Esophagus (tissue), 2 donors: ENCODE measurements at regions not wholly inside any gene's neighbourhood (a gene's known extent, or its start where the extent isn't known, plus 50 kb on each side); places are given as distances from the start of the nearest gene placed in this dataset.

Source experiments
- H3K27ac ChIP-seq, 2 donors: one replicate each; pipeline ENCODE4 v1.5.1; 2013; ENCODE audit warnings: low read depth in 2 of 2, mild to moderate bottlenecking in 2 of 2, inconsistent platforms in 1 of 2, low read length in 1 of 2, moderate library complexity in 1 of 2
- H3K27me3 ChIP-seq, 2 donors: one replicate each; pipeline ENCODE4 v1.6.1; 2013; ENCODE audit warnings: low read length in 2 of 2, control low read depth in 1 of 2, mild to moderate bottlenecking in 1 of 2; ENCODE audit not compliant: insufficient read depth in 2 of 2, control insufficient read depth in 1 of 2
- H3K36me3 ChIP-seq, 2 donors: one replicate each; pipeline ENCODE4 v1.6.1; 2013; ENCODE audit warnings: low read length in 1 of 2; ENCODE audit not compliant: control insufficient read depth in 2 of 2, insufficient read depth in 2 of 2
- H3K4me1 ChIP-seq, 2 donors: one replicate each; pipeline ENCODE4 v1.6.1; 2013; ENCODE audit warnings: low read length in 1 of 2; ENCODE audit not compliant: control insufficient read depth in 2 of 2, insufficient read depth in 2 of 2
- H3K4me3 ChIP-seq, 2 donors: one replicate each; pipeline ENCODE4 v1.5.1; 2013; ENCODE audit warnings: low read length in 2 of 2, mild to moderate bottlenecking in 2 of 2, low read depth in 1 of 2, moderate library complexity in 1 of 2
- H3K9me3 ChIP-seq, 2 donors: one replicate each; pipeline ENCODE4 v1.6.1; 2013; ENCODE audit warnings: mild to moderate bottlenecking in 2 of 2, low read depth in 1 of 2, low read length in 1 of 2, moderate library complexity in 1 of 2; ENCODE audit not compliant: control insufficient read depth in 2 of 2, insufficient read depth in 1 of 2
- WGBS, 2 donors: extraction: QIAGEN DNeasy Blood & Tissue Kit; methylation state at CpG; one replicate each; pipeline ENCODE4 v1.1.7; 2013; 5-methylcytosine and 5-hydroxymethylcytosine counted together
- donor health status: healthy with polysubstance abuse.
- donor health status: Bipolar disorder and iron deficiency.

DNA sequence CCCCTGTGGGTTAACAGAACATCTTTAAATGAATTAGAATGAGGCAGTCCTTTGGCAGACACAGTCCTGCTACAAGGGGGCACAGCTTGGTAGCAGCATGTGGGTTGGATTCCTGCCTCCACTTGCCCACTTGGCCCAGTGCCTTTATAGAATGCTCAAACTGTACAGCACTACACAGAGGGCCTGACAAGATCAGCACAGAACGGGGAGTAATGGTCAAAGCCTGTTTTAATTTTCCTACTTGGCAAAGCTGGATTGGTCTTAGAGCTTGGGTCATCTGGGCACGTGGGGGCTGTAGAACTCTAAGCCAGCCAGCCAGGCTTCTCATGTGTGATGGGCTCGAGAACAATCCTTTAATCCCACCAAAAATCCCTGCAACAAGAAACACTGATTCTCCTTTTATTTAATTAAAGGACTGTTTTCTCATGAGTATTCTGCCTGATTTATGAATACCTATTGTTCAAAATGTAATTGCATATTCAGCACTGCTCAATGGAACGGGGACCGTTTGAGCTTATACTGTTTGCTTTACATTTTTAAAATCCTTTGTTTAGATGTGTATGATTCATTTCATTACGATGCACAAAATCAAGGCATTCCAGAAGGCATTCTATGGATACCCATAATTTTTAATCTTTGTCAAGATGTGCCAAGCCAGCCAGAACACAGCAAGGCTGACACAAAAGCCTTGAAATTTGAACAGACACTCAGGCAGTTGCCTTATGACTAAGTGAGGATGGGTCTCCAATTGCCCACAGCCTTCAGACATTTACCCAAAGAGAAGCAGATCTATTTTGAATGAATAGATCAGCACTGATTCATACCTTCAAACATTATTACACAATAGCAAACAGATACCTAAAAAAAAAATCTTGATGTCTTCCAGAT is 249.3 kb upstream of the TGFBR2 start:
- WGBS, 2 donors, result 53 to 62% methylated on average over 6 of the region's 6 CpGs
- peaks cover 0 to 7% of the 10 kb centered on the region in 2 donors for H3K4me1 ChIP-seq
- no peak overlapping the region for H3K27ac ChIP-seq

DNA sequence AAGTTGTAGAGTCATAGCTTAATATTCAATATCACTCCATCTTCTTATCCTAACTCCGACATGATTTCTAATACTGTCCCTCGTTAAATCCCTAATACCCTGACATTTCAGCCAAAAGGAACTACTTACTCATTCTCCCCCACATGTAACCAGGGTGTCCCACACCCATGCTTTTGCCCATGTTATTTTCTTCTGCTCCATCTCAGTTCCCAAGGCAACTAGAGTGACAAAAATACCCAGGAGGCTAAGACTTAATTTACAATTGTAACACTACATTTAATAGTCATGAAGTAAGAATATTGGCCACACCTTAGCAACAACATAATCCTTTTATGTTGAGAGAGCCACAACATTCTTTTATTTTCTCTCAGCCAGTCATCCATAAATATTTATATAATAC is 248.5 kb upstream of the TGFBR2 start:
- Histone ChIP-seq H3K36me3 (no peaks in the 10 kb centered on the region), H3K9me3 (no peaks in the 10 kb centered on the region), H3K27me3 (no peaks in the 10 kb centered on the region), H3K4me3 (no peak overlapping the region), H3K27ac (no peak overlapping the region), H3K4me1 (peaks cover 0 to 7% of the 10 kb centered on the region in 2 donors)
- WGBS, 2 donors, result 27 to 59% methylated on average over 2 of the region's 2 CpGs

More for the DNA sequence above, 249.3 kb upstream of the TGFBR2 start:
- no peaks in the 10 kb centered on the region for H3K9me3 ChIP-seq
- H3K36me3 ChIP-seq, result no peaks in the 10 kb centered on the region
- no peaks in the 10 kb centered on the region for H3K27me3 ChIP-seq
- no peak overlapping the region for H3K4me3 ChIP-seq

DNA sequence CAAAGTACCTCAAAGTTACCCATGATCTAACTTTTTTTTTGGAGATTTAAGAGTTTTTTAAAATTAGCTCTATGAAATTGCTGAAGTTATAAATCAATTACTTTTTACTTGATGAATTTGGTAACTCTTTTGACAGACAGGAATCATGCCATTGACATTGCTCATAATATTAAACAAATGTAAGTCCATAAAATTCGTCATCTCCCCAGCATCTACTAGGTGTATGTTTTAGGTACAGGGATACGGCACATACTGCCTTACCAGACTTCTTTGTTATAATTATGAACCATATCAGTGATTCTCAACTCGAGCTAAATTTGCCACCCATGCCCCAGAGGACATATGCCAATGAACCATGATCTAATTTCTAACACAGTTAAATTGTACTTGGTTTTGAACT is 247.5 kb upstream of the TGFBR2 start:
- H3K4me3 ChIP-seq, result no peak overlapping the region
- H3K9me3 ChIP-seq, result no peaks in the 10 kb centered on the region
- H3K4me1 ChIP-seq, result peaks cover 0 to 7% of the 10 kb centered on the region in 2 donors
- H3K27me3 ChIP-seq, result no peaks in the 10 kb centered on the region
- WGBS, 2 donors, result 83 to 86% methylated on average over 3 of the region's 3 CpGs
- H3K27ac ChIP-seq, result no peak overlapping the region
- H3K36me3 ChIP-seq, result no peaks in the 10 kb centered on the region

DNA sequence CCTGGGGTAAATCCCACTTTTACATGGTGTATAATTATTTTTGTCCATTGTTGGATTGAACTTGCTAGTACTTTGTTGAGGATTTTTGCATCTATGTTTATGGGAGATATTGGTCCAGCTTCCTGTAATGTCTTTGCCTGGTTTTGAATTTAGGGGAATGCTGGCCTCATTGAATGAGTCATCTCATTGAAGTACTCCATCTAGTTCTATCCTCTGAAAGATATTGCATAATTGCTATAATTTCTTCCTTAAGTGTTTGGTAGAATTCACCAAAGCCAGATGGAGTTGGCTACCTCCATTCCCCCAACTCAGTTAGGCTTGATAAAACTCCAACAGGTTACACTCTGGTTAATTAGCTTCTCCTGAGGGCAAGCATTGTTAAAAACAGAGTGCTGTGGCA is 237.4 kb upstream of the TGFBR2 start:
- Histone ChIP-seq H3K4me1 (no peaks in the 10 kb centered on the region), H3K9me3 (no peaks in the 10 kb centered on the region), H3K36me3 (no peaks in the 10 kb centered on the region), H3K27ac (no peak overlapping the region), H3K27me3 (no peaks in the 10 kb centered on the region), H3K4me3 (no peak overlapping the region)

DNA sequence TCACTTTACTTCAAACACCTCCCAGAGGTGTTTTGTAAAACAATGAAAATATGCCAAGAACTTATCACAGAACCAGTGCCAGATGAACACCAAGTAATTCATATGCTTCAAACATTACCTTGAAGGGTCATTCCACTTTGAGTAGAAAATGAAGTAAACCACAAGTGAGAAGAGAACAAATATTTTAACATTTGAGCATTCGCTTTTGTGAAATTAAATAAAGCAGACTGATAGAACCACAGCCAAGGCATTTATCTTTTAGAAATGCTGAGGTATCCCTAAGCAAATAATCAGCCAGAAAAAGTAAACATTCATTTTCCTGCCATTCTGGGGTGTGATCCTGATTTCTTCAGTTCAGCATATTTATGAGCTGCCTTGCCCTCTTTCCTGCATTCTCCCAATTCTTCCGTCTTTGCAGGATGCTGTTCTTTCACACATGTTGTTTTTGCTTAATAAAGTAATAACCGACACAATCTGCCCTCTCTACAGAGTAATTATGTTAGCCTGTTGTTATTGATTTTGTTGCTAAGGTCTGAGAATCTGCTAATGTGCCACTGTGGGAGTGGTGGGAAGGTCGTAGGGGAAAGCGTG is 235.6 kb upstream of the TGFBR2 start:
- Histone ChIP-seq H3K36me3 (no peaks in the 10 kb centered on the region), H3K9me3 (no peaks in the 10 kb centered on the region), H3K4me1 (no peaks in the 10 kb centered on the region), H3K27ac (no peak overlapping the region), H3K27me3 (no peaks in the 10 kb centered on the region), H3K4me3 (no peak overlapping the region)
- 21 to 25% methylated on average over 5 of the region's 5 CpGs for WGBS, 2 donors

DNA sequence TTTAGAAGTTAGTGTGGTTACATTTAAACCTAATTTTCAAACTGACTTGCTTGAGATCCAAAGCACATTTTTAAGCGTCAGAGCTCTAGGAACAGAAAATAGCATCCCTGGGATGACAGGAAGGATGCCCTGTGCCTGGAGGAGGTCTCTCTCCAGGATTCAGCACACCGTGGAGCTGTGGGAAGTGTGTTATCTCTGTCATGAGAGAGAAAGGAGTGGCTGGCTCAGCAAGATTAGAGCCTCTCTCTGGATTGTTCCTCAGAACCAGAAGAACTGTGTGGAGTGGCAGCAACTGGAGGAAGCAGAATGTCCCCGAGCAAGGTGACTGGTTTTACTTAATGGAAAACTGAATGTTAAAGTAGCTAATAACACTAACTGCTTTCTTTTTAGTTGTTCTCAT is 233.6 kb upstream of the TGFBR2 start:
- 68 to 70% methylated on average over 3 of the region's 3 CpGs for WGBS, 2 donors
- Histone ChIP-seq H3K4me3 (no peak overlapping the region), H3K36me3 (no peaks in the 10 kb centered on the region), H3K27me3 (no peaks in the 10 kb centered on the region), H3K4me1 (no peaks in the 10 kb centered on the region), H3K9me3 (no peaks in the 10 kb centered on the region), H3K27ac (no peak overlapping the region)

DNA sequence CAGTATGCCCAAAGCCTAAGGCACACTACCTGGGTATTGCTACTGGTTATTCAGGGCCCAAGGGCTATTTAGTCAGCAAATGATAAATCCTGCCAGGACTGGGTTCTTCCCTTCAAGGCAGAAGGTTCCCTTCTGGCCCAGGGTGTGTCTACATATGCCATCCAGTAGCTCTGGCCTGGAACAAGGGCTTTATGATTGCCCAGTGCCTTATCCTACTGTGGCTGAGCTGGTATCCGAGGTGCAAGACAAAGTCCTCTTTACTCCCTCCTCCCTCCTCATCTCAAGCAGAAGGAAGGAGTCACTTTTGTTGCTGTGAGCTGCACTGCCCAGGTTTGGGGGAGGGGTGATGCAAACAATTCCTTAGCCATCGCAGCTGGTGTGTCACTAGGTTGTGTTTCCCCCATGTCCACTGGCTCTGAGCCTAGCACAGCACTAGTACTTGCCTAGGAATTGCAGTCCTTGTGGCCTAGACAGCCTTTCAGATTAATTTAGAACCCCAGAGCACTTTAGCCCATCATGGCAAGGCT is 221.8 kb upstream of the TGFBR2 start:
- Histone ChIP-seq H3K27me3 (no peaks in the 10 kb centered on the region), H3K27ac (no peak overlapping the region), H3K36me3 (no peaks in the 10 kb centered on the region), H3K4me3 (no peak overlapping the region), H3K4me1 (no peaks in the 10 kb centered on the region), H3K9me3 (no peaks in the 10 kb centered on the region)
- WGBS, 2 donors, result 88% methylated on average over 2 of the region's 2 CpGs

DNA sequence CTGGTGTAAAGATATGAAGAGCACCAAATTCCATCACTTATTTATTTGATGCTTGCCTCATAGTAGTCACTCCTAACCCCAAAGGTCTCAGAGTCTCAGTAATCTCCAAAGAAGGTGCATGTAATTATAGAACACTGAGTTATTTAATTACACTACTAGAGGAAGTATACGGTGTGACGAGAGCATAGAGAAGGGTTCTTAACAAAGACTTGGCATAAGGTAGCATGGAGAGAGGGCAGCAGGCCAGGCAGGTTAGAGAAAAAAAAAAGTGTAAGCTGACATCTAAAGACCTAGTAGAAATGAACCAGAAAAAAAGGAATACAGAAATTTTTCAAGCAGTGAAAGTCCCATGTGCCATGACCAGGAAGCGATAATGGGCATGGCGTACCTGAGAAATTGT is 213.3 kb upstream of the TGFBR2 start:
- no peaks in the 10 kb centered on the region for H3K27me3 ChIP-seq
- no peaks in the 10 kb centered on the region for H3K9me3 ChIP-seq
- WGBS, 2 donors, result 74 to 78% methylated on average over 4 of the region's 4 CpGs
- H3K27ac ChIP-seq, result no peak overlapping the region
- no peak overlapping the region for H3K4me3 ChIP-seq
- no peaks in the 10 kb centered on the region for H3K4me1 ChIP-seq
- no peaks in the 10 kb centered on the region for H3K36me3 ChIP-seq

DNA sequence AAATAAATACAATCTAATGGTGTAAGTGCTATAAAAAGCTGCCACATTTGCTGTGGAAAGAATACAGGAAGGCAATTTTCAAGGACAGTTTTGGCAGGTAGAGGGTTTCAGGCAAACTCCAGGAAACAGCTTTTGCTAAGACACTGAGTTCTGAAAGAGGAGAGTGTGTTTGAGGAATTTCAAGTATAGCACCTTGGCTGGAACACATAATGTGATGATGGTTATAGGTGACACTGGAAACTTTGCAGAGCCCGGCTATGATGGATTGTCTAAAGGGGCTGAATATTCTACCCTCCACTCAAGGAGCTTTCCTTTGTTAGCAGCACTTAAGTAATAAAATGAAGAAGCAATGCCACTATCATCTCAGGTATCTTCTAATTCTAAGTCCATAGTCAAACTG is 209.4 kb upstream of the TGFBR2 start:
- H3K27me3 ChIP-seq, result no peaks in the 10 kb centered on the region
- no peaks in the 10 kb centered on the region for H3K4me1 ChIP-seq
- 81 to 92% methylated on average over 1 of the region's 1 CpG for WGBS, 2 donors
- H3K27ac ChIP-seq, result no peak overlapping the region
- no peaks in the 10 kb centered on the region for H3K9me3 ChIP-seq
- H3K4me3 ChIP-seq, result no peak overlapping the region
- no peaks in the 10 kb centered on the region for H3K36me3 ChIP-seq
